Sigmoid colon (tissue), 4 donors: ENCODE measurements at regions not wholly inside any gene's neighbourhood (a gene's known extent, or its start where the extent isn't known, plus 50 kb on each side); places are given as distances from the start of the nearest gene placed in this dataset.

ENCODE experiments used
- CTCF ChIP-seq, 4 experiments: fragments of 450-650 bp in 3 of 4; fragments of 200-600 bp in 1 of 4; IDR thresholded peaks; one replicate each; pipeline ENCODE4 v1.5.1; 2016 to 2019; ENCODE audit warnings: antibody characterized with exemption in 4 of 4, mild to moderate bottlenecking in 3 of 4, moderate library complexity in 2 of 4
- EP300 ChIP-seq, 4 donors: sonication (generic); formaldehyde crosslinking; IDR thresholded peaks; one replicate each; pipeline ENCODE4 v1.6.1; 2017; ENCODE audit warnings: antibody characterized with exemption in 4 of 4

GRCh38 chr20:12217382-12217781, 299.7 kb downstream of the BTBD3 start:
- TF ChIP-seq CTCF (IDR thresholded peaks at IDR 0.05) = no peak
- no peak for TF ChIP-seq EP300 (IDR thresholded peaks at IDR 0.05)
